Activated CD4-positive, alpha-beta memory T cell treated with anti-CD3 and anti-CD28 coated beads, Interleukin-2, amount 10 ng/mL, durations not matched to agents 7 days and 5 days (primary cell): ENCODE measurements at regions not wholly inside any gene's neighbourhood (a gene's known extent, or its start where the extent isn't known, plus 50 kb on each side); places are given as distances from the start of the nearest gene placed in this dataset.

Experiments used
- CTCF ChIA-PET: fragments of 350-600 bp; sonication (Branson Sonifier 250); formaldehyde crosslinking; loops from one replicate; lab custom pipeline; 2021; ENCODE audit warnings: antibody characterized with exemption, inconsistent platforms; lab: Charles Lee
- POLR2A ChIA-PET: fragments of 350-600 bp; sonication (Branson Sonifier 250); formaldehyde crosslinking; loops from one replicate; lab custom pipeline; 2021; ENCODE audit warnings: antibody characterized with exemption; lab: Charles Lee
- DNase-seq: peaks from one replicate; pipeline ENCODE4 v3.0.0-alpha.2; 2020
- H3K27ac Mint-ChIP-seq: one replicate; pipeline ENCODE4 v1.8.0; 2021; ENCODE audit warnings: mild to moderate bottlenecking, mixed read lengths
- H3K27me3 Mint-ChIP-seq: one replicate; pipeline ENCODE4 v1.8.0; 2021; ENCODE audit warnings: mixed read lengths
- H3K36me3 Mint-ChIP-seq: one replicate; pipeline ENCODE4 v1.8.0; 2021; ENCODE audit warnings: low read depth, mixed read lengths
- H3K4me1 Mint-ChIP-seq: one replicate; pipeline ENCODE4 v1.8.0; 2021; ENCODE audit warnings: mixed read lengths
- H3K4me3 Mint-ChIP-seq: one replicate; pipeline ENCODE4 v1.8.0; 2021; ENCODE audit warnings: mild to moderate bottlenecking, mixed read lengths
- H3K9me3 Mint-ChIP-seq: one replicate; pipeline ENCODE4 v1.8.0; 2021; ENCODE audit warnings: mixed read lengths

- no peak overlapping the region for H3K27ac Mint-ChIP-seq
Measured at GRCh38 chr3:193852901-193853300, 259.9 kb downstream of the OPA1 start.

GRCh38 chr3:193853511-193854219, 260.7 kb downstream of the OPA1 start:
- Mint-ChIP-seq H3K27me3 (peaks cover 13% of the 10 kb centered on the region), H3K36me3 (no peaks in the 10 kb centered on the region), H3K9me3 (no peaks in the 10 kb centered on the region), H3K4me3 (no peak overlapping the region), H3K4me1 (no peaks in the 10 kb centered on the region), H3K27ac (no peak overlapping the region)
- ChIA-PET CTCF (interaction anchor here (1.6 kb wide), 1 partner anchor 29 kb away, joined by 3 read pairs; no protein-coding TSS in a partner anchor), POLR2A (no interaction called here)
- no peak for DNase-seq

More at GRCh38 chr3:193852901-193853300, 259.9 kb downstream of the OPA1 start:
- ChIA-PET POLR2A (no interaction called here), CTCF (interaction anchor here (1.6 kb wide), 1 partner anchor 30 kb away, joined by 3 read pairs; no protein-coding TSS in a partner anchor)
- no peak overlapping the region for H3K4me3 Mint-ChIP-seq
- H3K9me3 Mint-ChIP-seq: no peaks in the 10 kb centered on the region
- H3K4me1 Mint-ChIP-seq: no peaks in the 10 kb centered on the region
- peaks cover 13% of the 10 kb centered on the region for H3K27me3 Mint-ChIP-seq
- DNase-seq: no peak
- no peaks in the 10 kb centered on the region for H3K36me3 Mint-ChIP-seq

GRCh38 chr3:193857996-193858395, 265.0 kb downstream of the OPA1 start:
- POLR2A ChIA-PET: no interaction called here
- H3K9me3 Mint-ChIP-seq: no peaks in the 10 kb centered on the region
- H3K27ac Mint-ChIP-seq: no peak overlapping the region
- H3K36me3 Mint-ChIP-seq: no peaks in the 10 kb centered on the region
- H3K4me3 Mint-ChIP-seq: no peak overlapping the region
- peaks cover 3% of the 10 kb centered on the region for H3K4me1 Mint-ChIP-seq
- DNase-seq: no peak
- H3K27me3 Mint-ChIP-seq: peaks cover 32% of the 10 kb centered on the region
- CTCF ChIA-PET: no interaction called here

- no peak overlapping the region for H3K4me3 Mint-ChIP-seq
- H3K27me3 Mint-ChIP-seq: peaks cover 32% of the 10 kb centered on the region
- no peaks in the 10 kb centered on the region for H3K36me3 Mint-ChIP-seq
Measured at GRCh38 chr3:193859195-193859594, 266.2 kb downstream of the OPA1 start.

GRCh38 chr3:193861012-193861411, 268.0 kb downstream of the OPA1 start:
- POLR2A ChIA-PET: no interaction called here

More at GRCh38 chr3:193859195-193859594, 266.2 kb downstream of the OPA1 start:
- Mint-ChIP-seq H3K27ac (no peak overlapping the region), H3K9me3 (no peaks in the 10 kb centered on the region), H3K4me1 (peaks cover 3% of the 10 kb centered on the region)
- ChIA-PET CTCF (no interaction called here), POLR2A (no interaction called here)
- no peak for DNase-seq

GRCh38 chr3:193862843-193863242, 269.8 kb downstream of the OPA1 start:
- no peak overlapping the region for H3K4me3 Mint-ChIP-seq

More at GRCh38 chr3:193861012-193861411, 268.0 kb downstream of the OPA1 start:
- CTCF ChIA-PET: no interaction called here
- no peaks in the 10 kb centered on the region for H3K9me3 Mint-ChIP-seq
- DNase-seq: no peak
- H3K27me3 Mint-ChIP-seq: peaks cover 29% of the 10 kb centered on the region
- H3K4me3 Mint-ChIP-seq: no peak overlapping the region
- no peaks in the 10 kb centered on the region for H3K36me3 Mint-ChIP-seq
- H3K27ac Mint-ChIP-seq: no peak overlapping the region
- peaks cover 3% of the 10 kb centered on the region for H3K4me1 Mint-ChIP-seq

GRCh38 chr3:193863657-193864357, 270.8 kb downstream of the OPA1 start:
- Mint-ChIP-seq H3K27ac (no peak overlapping the region), H3K4me3 (no peak overlapping the region), H3K4me1 (peaks cover 3% of the 10 kb centered on the region), H3K27me3 (peaks cover 37% of the 10 kb centered on the region), H3K36me3 (no peaks in the 10 kb centered on the region), H3K9me3 (no peaks in the 10 kb centered on the region)
- no peak for DNase-seq
- ChIA-PET POLR2A (no interaction called here), CTCF (no interaction called here)

More at GRCh38 chr3:193862843-193863242, 269.8 kb downstream of the OPA1 start:
- ChIA-PET CTCF (no interaction called here), POLR2A (no interaction called here)
- H3K4me1 Mint-ChIP-seq: peaks cover 3% of the 10 kb centered on the region
- no peaks in the 10 kb centered on the region for H3K36me3 Mint-ChIP-seq
- peaks cover 28% of the 10 kb centered on the region for H3K27me3 Mint-ChIP-seq
- no peaks in the 10 kb centered on the region for H3K9me3 Mint-ChIP-seq
- DNase-seq: no peak
- no peak overlapping the region for H3K27ac Mint-ChIP-seq

- Mint-ChIP-seq H3K27me3 (peaks cover 47% of the 10 kb centered on the region), H3K4me1 (peaks cover 9% of the 10 kb centered on the region), H3K4me3 (no peak overlapping the region), H3K27ac (no peak overlapping the region), H3K36me3 (no peaks in the 10 kb centered on the region), H3K9me3 (no peaks in the 10 kb centered on the region)
- POLR2A ChIA-PET: no interaction called here
- DNase-seq: no peak
- CTCF ChIA-PET: no interaction called here
Measured at GRCh38 chr3:193865339-193865738, 270.6 kb upstream of the HES1 start.

GRCh38 chr3:193865896-193866480, 270.0 kb upstream of the HES1 start:
- ChIA-PET CTCF (no interaction called here), POLR2A (no interaction called here)
- no peak for DNase-seq
- Mint-ChIP-seq H3K4me3 (no peak overlapping the region), H3K36me3 (no peaks in the 10 kb centered on the region), H3K9me3 (no peaks in the 10 kb centered on the region), H3K27me3 (peaks cover 49% of the 10 kb centered on the region), H3K27ac (no peak overlapping the region), H3K4me1 (peaks cover 12% of the 10 kb centered on the region)

GRCh38 chr3:193868590-193868989, 267.4 kb upstream of the HES1 start:
- Mint-ChIP-seq H3K36me3 (no peaks in the 10 kb centered on the region), H3K27me3 (peaks cover 41% of the 10 kb centered on the region), H3K4me3 (no peak overlapping the region), H3K9me3 (no peaks in the 10 kb centered on the region), H3K27ac (no peak overlapping the region), H3K4me1 (peaks cover 22% of the 10 kb centered on the region)
- DNase-seq: no peak
- CTCF ChIA-PET: no interaction called here
- POLR2A ChIA-PET: no interaction called here

GRCh38 chr3:193869221-193870201, 266.4 kb upstream of the HES1 start:
- Mint-ChIP-seq H3K27ac (no peak overlapping the region), H3K9me3 (no peaks in the 10 kb centered on the region), H3K36me3 (no peaks in the 10 kb centered on the region), H3K27me3 (peaks cover 42% of the 10 kb centered on the region), H3K4me3 (no peak overlapping the region), H3K4me1 (peaks cover 22% of the 10 kb centered on the region)
- ChIA-PET POLR2A (interaction anchor here (0.6 kb wide), 1 partner anchor 14 kb away, joined by 3 read pairs; no protein-coding TSS in a partner anchor), CTCF (no interaction called here)
- peak; percentile 18 for DNase-seq

- no peaks in the 10 kb centered on the region for H3K9me3 Mint-ChIP-seq
- no peak overlapping the region for H3K27ac Mint-ChIP-seq
- no peaks in the 10 kb centered on the region for H3K36me3 Mint-ChIP-seq
- POLR2A ChIA-PET: no interaction called here
- H3K4me3 Mint-ChIP-seq: no peak overlapping the region
- peaks cover 44% of the 10 kb centered on the region for H3K27me3 Mint-ChIP-seq
- peaks cover 22% of the 10 kb centered on the region for H3K4me1 Mint-ChIP-seq
- DNase-seq: no peak
- CTCF ChIA-PET: no interaction called here
Measured at GRCh38 chr3:193870376-193871219, 265.4 kb upstream of the HES1 start.
